ENCODE measurements at regions not wholly inside any gene's neighbourhood (a gene's known extent, or its start where the extent isn't known, plus 50 kb on each side); places are given as distances from the start of the nearest gene placed in this dataset.

DNA sequence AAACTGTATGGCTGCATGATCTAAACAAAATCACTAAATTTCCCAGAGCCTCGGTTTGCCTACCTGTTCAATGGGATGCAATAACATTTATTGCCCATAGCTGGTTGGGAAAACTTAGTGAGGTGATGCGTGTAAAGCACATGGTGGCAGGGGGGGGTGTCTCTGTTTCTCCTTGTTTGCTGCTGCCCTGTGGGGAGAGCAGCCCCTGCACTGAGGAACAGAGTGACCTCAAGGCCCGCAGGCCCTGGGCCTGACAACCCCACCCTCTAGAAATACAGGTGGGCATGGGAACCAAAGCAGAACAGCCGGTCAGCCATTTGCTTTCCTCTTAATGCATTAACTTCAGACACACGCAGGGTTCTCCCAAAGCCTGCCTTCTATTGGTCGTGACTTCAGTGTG, 55.1 kb upstream of the SLC66A3 start:
- intact Hi-C loops (cut with micrococcal nuclease) = no loop called here

DNA sequence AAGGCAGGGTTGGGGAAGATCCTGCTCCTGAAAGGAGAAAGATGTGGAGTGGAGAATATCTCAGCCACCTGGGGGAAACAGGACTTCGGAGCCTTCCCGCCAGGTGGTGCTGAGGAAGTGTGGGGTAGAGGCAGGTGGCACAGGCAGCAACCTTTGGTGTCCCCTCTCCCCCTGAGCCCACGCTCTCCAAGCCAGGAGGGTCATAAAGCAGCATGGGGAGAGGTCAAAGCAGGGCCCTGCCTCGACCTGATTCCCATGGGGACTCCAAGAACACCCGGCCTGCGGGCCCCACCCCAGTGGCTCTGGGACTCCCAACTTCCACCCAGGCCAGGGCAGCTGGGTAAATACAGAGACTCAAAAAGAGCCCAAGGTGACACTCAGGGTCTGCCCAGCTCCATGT, 54.3 kb upstream of the SLC66A3 start:
- intact Hi-C loops (cut with micrococcal nuclease) = no loop called here

DNA sequence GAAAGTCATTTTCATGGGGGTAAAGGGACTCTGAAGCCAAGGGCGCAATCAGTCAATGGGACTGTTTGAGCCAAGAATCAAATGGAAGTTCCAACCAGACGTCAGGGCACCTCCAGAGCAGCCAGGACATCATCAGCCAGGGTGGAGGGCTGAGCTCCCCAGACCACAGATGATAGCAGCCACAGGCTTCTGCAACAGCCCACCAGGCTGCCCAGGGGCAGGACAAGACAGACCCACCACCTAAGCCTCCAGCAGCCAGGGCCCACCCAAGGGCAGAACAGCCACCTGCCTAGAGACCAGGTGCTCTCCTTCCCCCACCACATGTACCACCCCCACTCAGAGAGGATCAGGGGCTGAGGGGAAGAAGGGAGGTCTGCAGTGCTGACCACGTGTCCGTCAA, 53.8 kb upstream of the SLC66A3 start:
- intact Hi-C loops (cut with micrococcal nuclease) = no loop called here

DNA sequence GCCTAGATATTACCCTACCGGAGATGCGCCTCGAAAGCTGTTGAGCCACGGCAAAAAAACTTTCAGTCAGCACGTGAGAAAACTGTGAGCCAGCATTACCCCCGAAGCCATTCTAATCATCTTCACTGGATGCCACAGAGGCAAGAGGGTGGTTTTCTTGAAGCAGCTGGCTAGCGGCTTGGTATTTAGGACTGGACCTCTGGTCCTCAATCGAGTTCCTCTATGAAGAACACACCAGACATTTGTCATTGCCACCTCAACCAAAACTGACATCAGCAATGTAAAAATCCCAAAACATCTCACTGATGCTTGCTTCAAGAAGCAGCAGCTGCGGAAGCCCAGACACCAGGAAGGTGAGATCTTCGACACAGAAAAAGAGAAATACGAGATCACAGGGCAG, 52.8 kb upstream of the SLC66A3 start:
- intact Hi-C loops (cut with micrococcal nuclease) = no loop called here

DNA sequence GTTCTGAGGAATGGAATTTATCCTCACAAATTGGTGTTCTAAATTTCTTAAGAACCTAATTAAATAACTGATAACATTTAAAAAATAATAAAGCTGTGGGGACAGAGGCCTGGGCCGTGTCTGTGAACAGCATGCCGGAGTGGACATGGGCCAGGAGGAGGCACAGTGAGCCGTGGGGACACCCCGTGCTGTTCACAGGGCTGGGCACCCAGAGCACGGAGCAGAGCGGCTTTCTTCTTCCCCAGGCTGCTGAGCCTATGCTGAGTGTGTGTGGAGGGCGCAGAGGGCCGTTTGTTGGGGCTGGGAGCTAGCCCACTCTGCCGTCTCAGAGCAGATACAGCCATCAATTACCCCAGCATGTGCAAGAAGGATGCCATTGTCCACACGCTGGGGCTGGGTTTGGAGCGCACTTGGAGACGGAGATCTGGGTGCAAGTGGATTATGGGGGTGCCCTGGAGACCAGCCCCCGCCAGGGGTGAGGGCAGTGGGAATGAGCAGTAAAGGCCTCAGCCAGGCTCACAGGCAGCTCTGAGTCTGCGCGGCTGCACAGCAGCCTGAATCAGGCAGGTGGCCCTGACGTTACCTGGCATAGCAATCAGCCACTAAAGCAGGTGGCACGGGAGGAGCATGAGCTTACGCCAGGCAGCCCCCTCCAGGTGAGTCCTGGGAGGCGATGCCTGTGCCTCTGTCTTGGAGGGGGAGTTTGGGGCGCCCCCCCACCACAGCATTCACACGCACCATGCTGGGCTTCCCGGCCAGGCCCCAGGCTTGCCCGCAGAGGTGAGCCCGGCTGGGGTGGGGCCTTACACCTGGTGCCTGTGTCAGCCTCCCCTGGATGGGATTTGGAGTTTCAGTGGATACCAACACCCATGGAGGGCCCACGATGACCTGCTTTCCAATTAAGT, 52.1 kb upstream of the SLC66A3 start:
- intact Hi-C loops (cut with micrococcal nuclease) = no loop called here

DNA sequence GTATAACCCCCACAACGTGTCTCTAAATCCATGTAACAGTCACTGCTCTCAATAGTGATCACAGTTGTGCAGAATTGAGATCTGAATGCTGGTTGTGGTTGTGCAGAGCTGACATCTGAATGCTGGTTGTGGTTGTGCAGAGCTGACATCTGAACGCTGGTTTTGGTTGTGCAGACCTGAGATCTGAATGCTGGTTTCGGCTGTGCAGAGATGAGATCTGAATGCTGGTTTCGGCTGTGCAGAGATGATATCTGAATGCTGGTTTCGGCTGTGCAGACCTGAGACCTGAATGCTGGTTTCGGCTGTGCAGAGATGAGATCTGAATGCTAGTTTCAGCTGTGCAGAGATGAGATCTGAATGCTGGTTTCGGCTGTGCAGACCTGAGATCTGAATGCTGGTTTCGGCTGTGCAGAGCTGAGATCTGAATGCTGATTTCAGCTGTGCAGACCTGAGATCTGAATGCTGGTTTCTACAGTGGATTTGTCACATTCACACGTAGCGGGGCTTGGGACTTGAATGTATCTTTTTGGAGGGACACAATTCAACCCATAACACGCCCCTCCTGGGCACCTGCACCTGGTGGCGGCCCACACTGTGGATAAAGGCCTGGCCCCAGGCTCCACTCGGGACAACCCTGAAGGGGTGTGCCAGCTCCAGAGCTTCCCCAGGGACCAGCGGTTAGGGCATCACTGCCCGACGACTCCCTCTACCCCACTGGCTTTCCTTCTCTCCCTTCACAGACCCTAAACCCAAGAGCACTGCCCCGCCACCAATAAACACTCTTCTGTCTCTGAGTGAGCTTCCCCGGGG, 51.1 kb upstream of the SLC66A3 start:
- intact Hi-C loops (cut with micrococcal nuclease) = loop anchor here (1.0 to 2.0 kb wide), 2 partner anchors 26 to 51 kb away; partner anchors contain the start of gene SLC66A3

DNA sequence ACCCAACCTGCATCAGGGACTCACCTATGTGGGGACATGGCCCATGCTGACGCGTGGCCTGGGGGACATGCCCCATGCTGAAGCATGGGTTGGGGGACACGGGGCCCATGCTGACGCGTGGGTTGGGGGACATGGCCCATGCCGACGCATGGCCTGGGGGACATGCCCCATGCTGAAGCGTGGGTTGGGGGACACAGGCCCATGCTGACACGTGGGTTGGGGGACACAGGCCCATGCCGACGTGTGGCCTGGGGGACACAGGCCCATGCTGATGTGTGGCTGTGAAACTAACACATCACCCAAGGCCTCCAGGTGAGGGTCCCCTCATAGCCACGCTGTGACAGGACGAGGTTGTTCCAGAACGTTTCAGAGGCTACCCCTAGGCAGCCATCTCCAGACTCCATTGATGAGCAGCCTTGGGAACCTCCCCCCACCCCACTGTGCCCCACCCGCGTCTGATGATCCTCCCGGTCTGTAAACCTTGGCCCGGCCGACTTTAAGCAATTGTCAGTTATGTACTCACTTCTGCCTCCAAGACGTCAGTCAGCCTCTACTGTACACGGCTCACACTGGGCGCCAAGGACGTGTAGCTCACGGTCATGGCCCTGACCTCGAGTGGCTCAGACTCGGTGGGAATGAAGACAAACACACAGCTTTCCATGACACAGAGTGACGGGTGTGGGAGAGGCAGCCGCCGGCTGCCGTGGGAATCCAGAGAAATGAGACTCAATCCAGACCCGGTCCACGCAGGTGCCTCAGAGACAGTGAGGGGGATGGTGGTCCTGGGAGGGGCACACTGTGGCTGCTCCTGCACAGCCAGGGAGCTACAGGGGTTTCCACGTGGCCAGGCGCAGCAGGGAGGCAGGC, 50.2 kb upstream of the SLC66A3 start:
- intact Hi-C loops (cut with micrococcal nuclease) = loop anchor here (1.0 to 2.0 kb wide), 2 partner anchors 25 to 50 kb away; partner anchors contain the start of gene SLC66A3
